Caki2 (cell line): ENCODE measurements at regions not wholly inside any gene's neighbourhood (a gene's known extent, or its start where the extent isn't known, plus 50 kb on each side); places are given as distances from the start of the nearest gene placed in this dataset.

Experiments
- DNase-seq: peaks from one replicate; pipeline ENCODE4 v3.0.0-alpha.2; 2015; ENCODE audit warnings: low read depth
- in situ Hi-C: cut with HindIII; loops from 2 replicates; pipeline ENCODE4 v1.10.0; 2016; ENCODE audit warnings: low sequenced_read_pairs, low pct_unique_long_range_greater_than_20kb, mixed read lengths

DNA sequence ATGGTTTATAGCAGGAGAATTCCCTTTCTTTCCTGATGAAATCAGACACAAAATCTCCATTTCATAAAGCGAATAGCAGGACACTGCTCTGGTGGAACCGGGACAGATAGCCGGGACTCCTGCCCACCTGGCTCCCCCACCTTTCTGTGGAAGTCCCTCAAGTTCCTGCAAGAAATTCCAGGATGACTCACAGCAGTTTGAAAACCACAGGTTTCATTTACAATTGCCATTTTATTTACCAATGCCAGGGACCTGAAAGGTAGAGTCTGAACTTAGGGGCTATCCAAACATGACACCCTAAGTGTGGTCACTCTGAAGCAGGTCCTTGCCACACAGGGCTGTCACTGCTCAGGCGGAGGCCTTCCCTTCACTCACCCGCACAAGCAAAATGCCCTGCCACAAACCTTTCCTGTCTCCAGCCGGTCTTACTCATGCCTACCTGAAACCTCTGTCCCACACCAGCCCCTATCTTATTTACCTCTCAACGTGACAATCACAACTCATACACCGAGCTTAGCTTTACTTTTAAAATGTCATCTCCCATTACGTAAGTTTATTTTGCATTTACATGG, 63.3 kb upstream of the TAF1L start:
- in situ Hi-C loops, result no loop called here
- no peak for DNase-seq

DNA sequence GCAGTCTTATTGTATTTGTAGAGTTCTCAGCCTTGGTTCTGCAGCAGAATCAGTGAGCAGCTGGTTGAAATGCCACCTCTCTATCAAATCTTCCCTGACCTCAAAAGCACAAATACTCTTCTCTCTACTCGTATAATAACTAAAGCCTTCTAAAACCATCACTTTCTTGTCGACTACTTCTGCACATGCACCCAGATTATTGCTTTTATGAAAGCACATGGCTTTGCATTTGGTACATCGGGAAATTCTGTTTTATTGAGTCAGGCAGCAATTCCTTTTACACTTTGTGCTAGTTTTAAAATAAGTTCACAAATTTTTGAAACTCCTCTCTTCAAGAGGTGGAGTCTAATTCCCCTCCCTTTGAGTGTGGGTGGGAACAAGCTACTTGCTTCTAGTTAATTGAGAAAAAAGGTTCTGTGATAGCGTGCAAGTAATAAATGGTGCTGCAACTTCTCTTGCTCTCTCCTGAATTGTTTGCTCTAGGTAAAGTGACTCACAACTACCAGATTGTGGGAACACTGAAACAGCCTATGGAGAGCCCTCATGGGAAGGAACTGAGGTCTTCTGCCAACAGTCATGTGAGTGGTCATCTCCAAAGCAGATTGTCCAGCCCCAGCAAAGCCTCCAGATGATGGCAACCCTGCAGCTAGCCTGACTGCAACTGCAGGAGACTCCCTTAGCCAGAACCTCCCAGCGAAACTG, 66.0 kb upstream of the TAF1L start:
- no peak for DNase-seq
- in situ Hi-C loops, result no loop called here

DNA sequence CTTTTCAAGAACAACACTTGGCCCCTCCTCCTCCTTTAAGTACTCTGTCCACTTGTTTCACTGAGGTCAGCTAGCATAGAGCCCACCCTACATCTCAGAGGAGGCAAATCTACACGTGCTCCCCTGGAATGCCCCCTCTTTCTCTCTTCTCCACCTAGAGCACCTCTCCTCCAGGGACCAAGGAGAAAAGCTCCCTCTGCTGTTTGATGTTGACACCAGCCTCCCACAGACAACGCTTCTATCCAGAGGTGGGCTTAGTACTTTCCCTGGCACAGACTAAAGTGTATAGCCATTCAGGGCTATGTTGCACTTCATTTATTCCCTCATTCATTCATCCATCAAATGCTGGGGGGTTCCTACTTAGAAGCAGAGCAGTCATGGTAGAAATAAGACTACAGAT, 68.2 kb upstream of the TAF1L start:
- peak; percentile 2 for DNase-seq
- in situ Hi-C loops, result no loop called here

DNA sequence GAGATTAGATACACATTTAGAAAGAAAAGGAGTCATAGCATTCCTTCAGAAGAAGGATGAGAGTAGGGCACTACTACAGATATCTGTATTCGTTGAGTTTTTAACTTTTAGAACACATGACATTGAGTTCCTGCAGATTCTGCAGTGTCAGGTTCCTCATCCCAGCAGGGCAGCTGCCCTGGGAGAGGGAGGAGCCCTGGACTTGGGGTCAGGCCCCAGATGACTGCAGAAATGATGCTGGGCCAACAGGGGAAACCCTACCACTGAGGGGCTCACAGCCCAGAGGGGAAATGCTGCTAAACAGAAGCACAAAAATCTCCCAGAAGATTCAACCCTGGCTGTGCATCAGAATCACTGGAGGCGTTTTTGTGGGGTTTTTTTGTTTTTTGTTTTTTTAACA, 68.9 kb upstream of the TAF1L start:
- in situ Hi-C loops, result no loop called here
- no peak for DNase-seq

DNA sequence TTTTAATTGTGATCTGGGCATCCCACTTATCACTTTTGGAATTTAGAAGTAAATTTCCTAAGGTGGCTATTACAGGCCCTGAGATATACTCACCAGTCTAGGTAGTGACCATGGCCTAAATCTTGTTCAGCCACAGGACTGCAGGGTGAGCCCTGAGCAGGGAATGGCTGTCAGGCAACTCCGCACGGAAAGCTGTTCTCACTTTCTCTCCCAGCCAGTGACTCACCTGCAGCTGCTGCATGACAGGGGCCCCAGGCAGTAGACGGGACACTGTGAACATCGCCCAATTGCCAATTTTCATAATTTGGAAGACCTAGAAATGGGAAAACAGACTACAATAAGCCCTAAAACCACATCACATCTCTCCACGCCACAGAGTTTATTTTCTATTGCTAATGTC, 69.6 kb upstream of the TAF1L start:
- DNase-seq, result no peak

DNA sequence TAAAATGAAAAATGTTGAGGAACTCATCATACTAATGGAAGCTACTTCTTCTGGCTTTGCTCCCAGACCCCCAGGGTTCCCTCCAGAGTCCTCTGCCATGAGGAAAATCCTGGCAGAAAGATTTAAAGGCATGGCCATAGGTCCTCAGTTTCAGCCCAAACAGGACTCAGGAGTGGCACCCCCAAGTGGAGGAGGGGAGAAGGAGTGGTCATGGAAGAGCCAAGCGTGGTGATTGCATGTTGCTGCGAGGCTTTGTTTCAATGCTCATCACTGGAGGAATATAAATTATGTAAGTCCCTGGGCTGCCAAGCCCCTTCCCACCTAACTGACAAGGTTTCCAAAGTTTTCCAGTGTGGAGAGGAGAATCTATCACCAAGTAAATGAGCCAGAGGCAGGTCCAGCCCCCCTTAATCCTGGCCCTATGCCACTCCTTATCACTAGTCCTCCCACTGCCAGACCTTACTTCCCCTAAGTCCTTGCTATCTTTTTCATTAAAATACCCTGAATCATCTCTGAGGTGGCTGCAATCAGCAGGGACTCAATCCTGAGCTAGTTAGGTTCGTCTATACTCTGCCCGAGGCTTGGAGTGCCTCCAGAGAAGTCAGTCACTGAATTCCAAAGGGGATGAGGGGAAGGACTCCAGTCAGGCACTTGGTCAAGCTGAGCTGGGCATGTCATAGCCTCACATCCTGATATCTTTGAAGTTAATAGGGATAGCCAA, 70.7 kb upstream of the TAF1L start:
- no peak for DNase-seq
- in situ Hi-C loops, result no loop called here

More for the DNA sequence above, 69.6 kb upstream of the TAF1L start:
- in situ Hi-C loops, result no loop called here

DNA sequence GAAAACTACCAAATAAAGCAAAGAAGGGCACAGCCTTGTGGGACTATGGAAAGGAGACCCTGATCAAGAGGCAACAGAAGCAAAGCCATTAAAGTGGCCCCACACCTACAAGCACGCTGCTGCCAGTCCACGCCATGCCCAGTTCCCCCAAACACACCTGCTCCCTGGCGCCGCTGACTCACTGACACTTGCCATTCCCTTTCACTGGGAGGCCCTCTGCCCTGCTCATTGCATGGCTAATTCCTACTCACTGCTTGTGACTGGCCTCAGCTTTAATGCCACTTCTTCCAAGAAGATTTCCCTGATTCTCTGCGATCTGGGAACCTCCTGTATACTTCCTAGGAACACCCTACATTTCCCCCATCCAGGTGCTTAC, 71.2 kb upstream of the TAF1L start:
- no peak for DNase-seq
- in situ Hi-C loops, result no loop called here

GRCh38 chr9:32707326-32707725, 71.9 kb upstream of the TAF1L start:
- in situ Hi-C loops, result no loop called here

DNA sequence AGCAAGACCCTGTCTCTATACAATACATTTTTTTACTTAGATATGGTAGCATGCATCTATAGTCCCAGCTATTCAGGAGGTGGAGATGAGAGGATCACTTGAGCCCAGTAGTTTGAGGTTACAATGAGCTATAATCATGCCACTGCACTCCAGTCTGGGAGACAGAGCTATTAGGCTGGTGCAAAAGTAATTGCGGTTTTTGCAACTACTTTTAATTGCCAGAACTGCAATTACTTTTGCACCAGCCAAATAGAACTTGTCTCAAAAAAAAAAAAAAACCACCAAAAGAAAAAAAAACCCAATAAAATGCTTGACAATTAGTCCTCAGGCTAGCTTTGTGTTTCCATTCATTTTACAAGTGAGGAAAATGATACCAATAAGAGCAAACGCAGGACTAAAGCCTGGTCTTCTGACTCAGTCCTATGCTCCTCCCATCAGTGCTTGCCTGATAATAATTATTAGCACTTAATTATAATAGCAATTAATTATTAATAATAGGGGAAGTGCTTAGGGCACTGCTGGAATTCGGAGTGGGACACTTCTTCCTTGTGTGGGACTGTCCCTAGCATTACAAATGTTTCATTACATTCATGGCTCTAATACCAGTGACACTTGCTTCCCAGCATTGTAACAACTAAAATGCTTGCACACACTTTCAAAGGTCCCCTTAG, 73.1 kb upstream of the TAF1L start:
- in situ Hi-C loops, result no loop called here
- DNase-seq, result no peak

More at GRCh38 chr9:32707326-32707725, 71.9 kb upstream of the TAF1L start:
- no peak for DNase-seq

GRCh38 chr9:32709871-32710270, 73.5 kb upstream of the TMEM215 start:
- no peak for DNase-seq
- in situ Hi-C loops, result no loop called here

DNA sequence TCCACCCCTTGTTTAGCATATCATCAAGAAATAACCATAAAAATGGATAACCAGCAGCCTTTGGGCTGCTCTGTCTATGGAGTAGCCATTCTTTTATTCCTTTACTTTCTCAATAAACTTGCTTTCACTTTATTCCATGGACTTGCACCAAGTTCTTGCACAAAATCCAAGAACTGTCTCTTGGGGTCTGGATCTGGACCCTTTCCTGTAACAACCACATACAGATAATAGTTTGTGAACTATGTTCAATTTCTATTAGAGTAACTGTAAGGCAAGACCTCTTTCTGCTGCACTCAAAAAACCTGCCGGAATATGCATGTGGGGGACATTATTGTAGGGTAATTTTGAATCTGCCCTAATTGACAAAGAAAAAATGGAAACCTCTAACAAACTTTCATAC, 66.9 kb upstream of the TMEM215 start:
- DNase-seq, result no peak

DNA sequence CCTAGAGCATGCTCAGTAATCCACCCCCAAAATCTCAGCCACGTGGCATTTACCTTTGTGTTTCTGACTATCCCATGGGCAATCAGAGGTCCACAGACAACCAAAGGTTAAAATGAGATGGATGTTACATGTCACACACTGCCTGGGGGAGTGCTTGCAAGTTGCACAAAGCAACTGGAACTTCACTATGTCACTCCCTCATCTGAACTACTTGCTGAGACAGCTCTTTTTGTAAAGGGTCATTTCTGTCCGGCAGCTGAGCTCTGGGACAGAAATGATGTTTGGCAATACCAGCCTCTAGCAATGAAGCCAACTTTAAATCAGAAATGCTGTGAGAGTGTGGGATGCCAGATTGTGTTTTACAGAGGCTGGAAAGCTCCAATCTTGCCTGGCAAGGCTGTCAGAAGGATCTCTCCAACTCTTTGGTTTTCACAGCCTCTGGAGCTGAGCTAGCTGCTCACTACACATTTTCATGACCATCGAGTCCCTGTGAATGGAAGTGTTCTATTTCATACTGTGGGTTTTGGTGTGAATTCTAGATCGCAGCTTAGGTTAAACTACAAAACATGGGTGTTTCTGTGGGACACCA, 66.3 kb upstream of the TMEM215 start:
- DNase-seq, result no peak

More for the DNA sequence above, 66.9 kb upstream of the TMEM215 start:
- in situ Hi-C loops, result no loop called here

DNA sequence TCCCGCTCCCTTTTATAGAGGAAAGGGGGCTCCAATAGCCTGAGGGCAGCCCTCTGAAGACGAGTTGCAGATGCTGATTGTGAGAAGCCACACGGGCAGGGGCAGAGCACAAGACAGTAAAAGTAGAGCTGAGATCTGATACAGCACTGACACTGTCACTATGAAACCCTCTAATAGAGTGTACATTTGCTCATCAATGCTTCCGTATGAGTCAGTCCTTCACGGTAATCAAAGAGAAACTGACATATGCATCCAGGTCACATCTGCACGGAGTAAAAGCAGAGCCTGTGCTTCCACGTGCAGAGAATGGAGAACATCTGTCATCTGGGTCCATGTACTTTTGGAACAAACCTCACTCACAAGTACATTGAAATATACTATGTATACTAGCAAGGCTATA, 60.6 kb upstream of the TMEM215 start:
- no peak for DNase-seq
- in situ Hi-C loops, result no loop called here

More for the DNA sequence above, 66.3 kb upstream of the TMEM215 start:
- in situ Hi-C loops, result no loop called here

DNA sequence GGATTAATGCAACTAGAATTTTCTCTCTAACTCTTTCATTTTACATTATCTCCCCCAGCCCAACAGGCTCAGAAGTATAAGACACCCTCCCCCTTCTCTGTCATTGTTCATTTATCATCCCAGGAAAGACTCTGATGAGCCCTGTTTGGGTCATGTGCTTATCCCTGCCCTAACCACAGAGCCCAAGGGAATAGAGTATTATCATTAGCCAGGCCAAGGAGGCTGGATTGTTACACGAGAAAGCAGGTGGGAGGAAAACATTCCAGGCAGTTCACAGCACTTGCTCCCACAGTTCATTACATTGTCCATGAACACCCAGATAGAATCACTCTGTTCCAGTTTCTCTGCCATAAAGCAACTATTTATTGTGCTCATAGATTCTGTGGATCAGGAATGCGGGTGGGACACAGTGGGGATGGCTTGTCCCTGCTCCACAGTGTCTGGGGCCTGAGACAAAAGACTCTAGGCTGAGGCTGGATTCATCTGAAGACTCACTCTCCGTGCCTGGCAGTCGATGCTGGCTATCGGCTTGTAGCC, 59.5 kb upstream of the TMEM215 start:
- in situ Hi-C loops, result no loop called here
- DNase-seq, result no peak

- DNase-seq, result no peak
- in situ Hi-C loops, result no loop called here
Measured at GRCh38 chr9:32725066-32725860, 58.1 kb upstream of the TMEM215 start.

DNA sequence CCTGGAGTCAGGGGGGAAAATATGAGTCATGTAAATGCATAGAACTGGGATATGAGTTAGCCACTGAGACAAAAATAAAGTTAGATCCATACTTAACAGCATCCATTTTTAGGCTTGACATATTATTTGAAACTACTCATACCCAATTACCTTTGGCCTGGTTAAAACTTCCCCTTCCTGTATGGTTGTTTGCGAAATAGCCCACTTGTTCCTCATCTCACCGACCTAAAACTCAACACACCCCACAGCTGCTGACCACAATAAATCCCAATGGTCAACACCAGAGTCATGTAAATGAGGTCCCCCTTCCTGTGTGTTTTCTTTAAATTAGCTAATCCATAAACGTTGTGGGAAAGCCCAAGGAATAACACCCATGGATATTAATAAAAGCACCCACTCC, 55.2 kb upstream of the TMEM215 start:
- in situ Hi-C loops, result no loop called here
- DNase-seq, result no peak
